ENCODE measurements at regions not wholly inside any gene's neighbourhood (a gene's known extent, or its start where the extent isn't known, plus 50 kb on each side); places are given as distances from the start of the nearest gene placed in this dataset.

DNA sequence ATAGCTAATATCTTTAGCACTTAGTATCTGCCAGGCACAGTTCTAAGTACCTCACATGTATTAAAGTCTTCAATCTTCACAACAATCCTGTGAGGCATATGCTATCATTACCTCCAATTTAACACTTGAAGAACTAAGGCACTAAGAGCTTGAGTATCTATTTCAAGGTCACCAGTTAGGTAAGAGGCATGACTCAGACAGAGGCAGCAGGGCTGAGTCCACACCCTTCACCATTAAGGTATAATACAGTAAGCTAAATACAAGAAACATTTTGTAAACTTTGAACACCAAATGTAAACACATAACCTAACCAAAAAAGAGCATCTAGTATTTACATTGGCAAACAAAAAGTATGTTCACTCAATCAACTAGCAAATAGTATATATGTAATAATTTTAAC, 1410.9 kb downstream of the PCDH18 start:
- no peaks in the 10 kb centered on the region for H3K27me3 ChIP-seq (replicated peaks in 1 of 4; ENCODE audit: control extremely low read depth in 1 of 4, control insufficient read depth in 3 of 4, insufficient read depth in 4 of 4, low read length in 3 of 4)
- no peaks in the 10 kb centered on the region for H3K36me3 ChIP-seq (replicated peaks in 1 of 2; ENCODE audit: control extremely low read depth in 1 of 2, control insufficient read depth in 1 of 2, extremely low read depth in 1 of 2, insufficient read depth in 2 of 2, low read length in 1 of 2)
- H3K27me3 Mint-ChIP-seq = no peaks in the 10 kb centered on the region
- no peak overlapping the region for H3K27ac Mint-ChIP-seq
- no peak overlapping the region for H2AFZ ChIP-seq (ENCODE audit: insufficient read depth, low read depth, low read length, poor library complexity, severe bottlenecking)
- DNase-seq = no peak
- no peak for ATAC-seq (ENCODE audit: low read depth)
- H3K27ac ChIP-seq (ENCODE audit: low read length in 2 of 2) = no peak overlapping the region
- TF ChIP-seq, protein P1, sequence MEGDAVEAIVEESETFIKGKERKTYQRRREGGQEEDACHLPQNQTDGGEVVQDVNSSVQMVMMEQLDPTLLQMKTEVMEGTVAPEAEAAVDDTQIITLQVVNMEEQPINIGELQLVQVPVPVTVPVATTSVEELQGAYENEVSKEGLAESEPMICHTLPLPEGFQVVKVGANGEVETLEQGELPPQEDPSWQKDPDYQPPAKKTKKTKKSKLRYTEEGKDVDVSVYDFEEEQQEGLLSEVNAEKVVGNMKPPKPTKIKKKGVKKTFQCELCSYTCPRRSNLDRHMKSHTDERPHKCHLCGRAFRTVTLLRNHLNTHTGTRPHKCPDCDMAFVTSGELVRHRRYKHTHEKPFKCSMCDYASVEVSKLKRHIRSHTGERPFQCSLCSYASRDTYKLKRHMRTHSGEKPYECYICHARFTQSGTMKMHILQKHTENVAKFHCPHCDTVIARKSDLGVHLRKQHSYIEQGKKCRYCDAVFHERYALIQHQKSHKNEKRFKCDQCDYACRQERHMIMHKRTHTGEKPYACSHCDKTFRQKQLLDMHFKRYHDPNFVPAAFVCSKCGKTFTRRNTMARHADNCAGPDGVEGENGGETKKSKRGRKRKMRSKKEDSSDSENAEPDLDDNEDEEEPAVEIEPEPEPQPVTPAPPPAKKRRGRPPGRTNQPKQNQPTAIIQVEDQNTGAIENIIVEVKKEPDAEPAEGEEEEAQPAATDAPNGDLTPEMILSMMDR (IDR thresholded peaks at IDR 0.05) = no peak
- no peak for TF ChIP-seq EZH2 (IDR thresholded peaks at IDR 0.05; ENCODE audit: borderline replicate concordance, insufficient read depth, low read depth, low read length, poor library complexity, severe bottlenecking)
- CTCF ChIA-PET = no interaction called here
- H3K4me1 ChIP-seq (ENCODE audit: control insufficient read depth in 2 of 2, insufficient read depth in 2 of 2, low read length in 2 of 2) = no peaks in the 10 kb centered on the region
- H3K4me2 ChIP-seq (replicated peaks; ENCODE audit: low read depth, low read length, poor library complexity, severe bottlenecking) = no peak overlapping the region
- H3K79me2 ChIP-seq (ENCODE audit: control insufficient read depth, insufficient read depth, low read length) = no peaks in the 10 kb centered on the region
- H3K9me3 ChIP-seq (ENCODE audit: control extremely low read depth in 1 of 3, control insufficient read depth in 2 of 3, insufficient read depth in 1 of 3, low read length in 2 of 3) = no peaks in the 10 kb centered on the region
- intact Hi-C loops (cut with micrococcal nuclease) = no loop called here
- POLR2A ChIA-PET = no interaction called here
- no peak overlapping the region for H3K4me3 Mint-ChIP-seq
- H3K9me3 Mint-ChIP-seq (ENCODE audit: insufficient read depth) = peaks cover 2% of the 10 kb centered on the region
- no peak overlapping the region for H3K9ac ChIP-seq (ENCODE audit: low read length)
- no peak overlapping the region for H3K4me3 ChIP-seq (ENCODE audit: control extremely low read depth in 1 of 5, extremely low read depth in 1 of 5, insufficient read depth in 1 of 5, low read depth in 2 of 5, low read length in 4 of 5)
- no peaks in the 10 kb centered on the region for H3K4me1 Mint-ChIP-seq
- H4K20me1 ChIP-seq (ENCODE audit: control insufficient read depth, insufficient read depth, low read length, poor library complexity, severe bottlenecking) = no peaks in the 10 kb centered on the region

DNA sequence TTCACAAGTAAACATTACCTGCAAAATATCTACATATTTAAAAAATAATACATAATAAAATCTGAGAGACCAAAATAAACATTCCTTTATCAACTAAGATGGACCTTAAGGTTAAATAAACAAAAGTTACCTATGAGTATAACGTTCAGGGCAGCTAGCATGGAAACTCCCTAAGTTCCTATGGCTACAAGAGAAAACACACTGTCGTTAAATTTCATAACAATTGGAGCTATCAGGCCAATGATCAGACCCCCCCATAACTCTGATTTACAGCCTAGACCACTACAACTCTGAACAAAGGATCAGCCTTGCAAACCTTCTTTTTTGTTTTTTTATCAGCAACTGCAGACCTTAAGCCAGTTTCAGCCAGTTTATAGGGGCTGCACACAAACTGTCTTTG, 1418.4 kb downstream of the PCDH18 start:
- ChIA-PET POLR2A (no interaction called here), CTCF (no interaction called here)
- ATAC-seq (ENCODE audit: low read depth) = no peak

More for the DNA sequence above, 1418.4 kb downstream of the PCDH18 start:
- Histone ChIP-seq H3K9me3 (ENCODE audit: control extremely low read depth in 1 of 3, control insufficient read depth in 2 of 3, insufficient read depth in 1 of 3, low read length in 2 of 3) (no peaks in the 10 kb centered on the region), H3K4me2 (replicated peaks; ENCODE audit: low read depth, low read length, poor library complexity, severe bottlenecking) (no peak overlapping the region), H3K27ac (ENCODE audit: low read length in 2 of 2) (no peak overlapping the region), H3K4me1 (ENCODE audit: control insufficient read depth in 2 of 2, insufficient read depth in 2 of 2, low read length in 2 of 2) (no peaks in the 10 kb centered on the region), H4K20me1 (ENCODE audit: control insufficient read depth, insufficient read depth, low read length, poor library complexity, severe bottlenecking) (no peaks in the 10 kb centered on the region), H3K9ac (ENCODE audit: low read length) (no peak overlapping the region), H3K4me3 (ENCODE audit: control extremely low read depth in 1 of 5, extremely low read depth in 1 of 5, insufficient read depth in 1 of 5, low read depth in 2 of 5, low read length in 4 of 5) (no peak overlapping the region), H3K36me3 (replicated peaks in 1 of 2; ENCODE audit: control extremely low read depth in 1 of 2, control insufficient read depth in 1 of 2, extremely low read depth in 1 of 2, insufficient read depth in 2 of 2, low read length in 1 of 2) (no peaks in the 10 kb centered on the region), H2AFZ (ENCODE audit: insufficient read depth, low read depth, low read length, poor library complexity, severe bottlenecking) (no peak overlapping the region), H3K79me2 (ENCODE audit: control insufficient read depth, insufficient read depth, low read length) (no peaks in the 10 kb centered on the region), H3K27me3 (replicated peaks in 1 of 4; ENCODE audit: control extremely low read depth in 1 of 4, control insufficient read depth in 3 of 4, insufficient read depth in 4 of 4, low read length in 3 of 4) (no peaks in the 10 kb centered on the region)
- WGBS (ENCODE audit: insufficient coverage) = 80% methylated on average over 2 of the region's 2 CpGs
- H3K9me3 Mint-ChIP-seq (ENCODE audit: insufficient read depth) = no peaks in the 10 kb centered on the region
- intact Hi-C loops (cut with micrococcal nuclease) = no loop called here
- H3K27ac Mint-ChIP-seq = no peak overlapping the region
- H3K4me3 Mint-ChIP-seq = no peak overlapping the region
- H3K4me1 Mint-ChIP-seq = no peaks in the 10 kb centered on the region
- H3K27me3 Mint-ChIP-seq = no peaks in the 10 kb centered on the region
- no peak for TF ChIP-seq EZH2 (IDR thresholded peaks at IDR 0.05; ENCODE audit: borderline replicate concordance, insufficient read depth, low read depth, low read length, poor library complexity, severe bottlenecking)
- TF ChIP-seq, protein P1 (IDR thresholded peaks at IDR 0.05) = no peak
- no peak for DNase-seq
